ENCODE measurements at regions not wholly inside any gene's neighbourhood (a gene's known extent, or its start where the extent isn't known, plus 50 kb on each side); places are given as distances from the start of the nearest gene placed in this dataset.

GRCh38 chr5:4375640-4376039 is 764.5 kb upstream of the ADAMTS16 start:
- intact Hi-C loops (cut with DNase I), result no loop called here
- WGBS, 2 donors, result 93 to 95% methylated on average over 7 of the region's 7 CpGs

GRCh38 chr5:4383102-4383501 is 757.0 kb upstream of the ADAMTS16 start:
- H3K36me3 ChIP-seq, result no peaks in the 10 kb centered on the region
- no peaks in the 10 kb centered on the region for H3K27me3 ChIP-seq
- no peak for TF ChIP-seq POLR2A (IDR thresholded peaks at IDR 0.05)
- no peak for TF ChIP-seq CTCF (IDR thresholded peaks at IDR 0.05)
- WGBS, 2 donors, result 79 to 82% methylated on average over 4 of the region's 4 CpGs
- H3K9me3 ChIP-seq, result no peaks in the 10 kb centered on the region
- no peaks in the 10 kb centered on the region for H3K4me1 ChIP-seq
- H3K4me3 ChIP-seq (replicated peaks in 1 of 3), result no peak overlapping the region
- no peak overlapping the region for H3K27ac ChIP-seq
- DNase-seq, result no peak
- intact Hi-C loops (cut with DNase I), result no loop called here

More at GRCh38 chr5:4375640-4376039, 764.5 kb upstream of the ADAMTS16 start:
- TF ChIP-seq POLR2A (IDR thresholded peaks at IDR 0.05) (no peak), CTCF (IDR thresholded peaks at IDR 0.05) (no peak)
- Histone ChIP-seq H3K4me1 (no peaks in the 10 kb centered on the region), H3K36me3 (no peaks in the 10 kb centered on the region), H3K4me3 (replicated peaks in 1 of 3) (no peak overlapping the region), H3K9me3 (no peaks in the 10 kb centered on the region), H3K27ac (no peak overlapping the region), H3K27me3 (no peaks in the 10 kb centered on the region)
- DNase-seq, result no peak

GRCh38 chr5:4383518-4384198 is 756.5 kb upstream of the ADAMTS16 start:
- Histone ChIP-seq H3K9me3 (no peaks in the 10 kb centered on the region), H3K36me3 (no peaks in the 10 kb centered on the region), H3K27ac (no peak overlapping the region), H3K4me3 (replicated peaks in 1 of 3) (no peak overlapping the region), H3K27me3 (no peaks in the 10 kb centered on the region), H3K4me1 (no peaks in the 10 kb centered on the region)
- intact Hi-C loops (cut with DNase I), result no loop called here
- WGBS, 2 donors, result 84 to 89% methylated on average over 7 of the region's 7 CpGs
- TF ChIP-seq CTCF (IDR thresholded peaks at IDR 0.05) (no peak), POLR2A (IDR thresholded peaks at IDR 0.05) (no peak)
- DNase-seq, result no peak

- intact Hi-C loops (cut with DNase I), result no loop called here
- no peaks in the 10 kb centered on the region for H3K27me3 ChIP-seq
- H3K27ac ChIP-seq, result no peak overlapping the region
- no peaks in the 10 kb centered on the region for H3K36me3 ChIP-seq
- no peak overlapping the region for H3K4me3 ChIP-seq (replicated peaks in 1 of 3)
- 68 to 71% methylated on average over 6 of the region's 6 CpGs for WGBS, 2 donors
- H3K9me3 ChIP-seq, result no peaks in the 10 kb centered on the region
- no peaks in the 10 kb centered on the region for H3K4me1 ChIP-seq
- TF ChIP-seq POLR2A (IDR thresholded peaks at IDR 0.05) (no peak), CTCF (IDR thresholded peaks at IDR 0.05) (no peak)
- DNase-seq, result no peak
Measured at GRCh38 chr5:4384649-4385048, 755.5 kb upstream of the ADAMTS16 start.

GRCh38 chr5:4386152-4386551 is 754.0 kb upstream of the ADAMTS16 start:
- Histone ChIP-seq H3K9me3 (no peaks in the 10 kb centered on the region), H3K4me3 (replicated peaks in 1 of 3) (no peak overlapping the region), H3K36me3 (no peaks in the 10 kb centered on the region), H3K27ac (no peak overlapping the region), H3K27me3 (no peaks in the 10 kb centered on the region), H3K4me1 (no peaks in the 10 kb centered on the region)
- 92 to 97% methylated on average over 1 of the region's 1 CpG for WGBS, 2 donors
- TF ChIP-seq POLR2A (IDR thresholded peaks at IDR 0.05), result no peak
- no peak for TF ChIP-seq CTCF (IDR thresholded peaks at IDR 0.05)
- DNase-seq, result no peak
- intact Hi-C loops (cut with DNase I), result no loop called here

Data from thyroid gland (tissue), 4 donors.